ENCODE measurements at regions not wholly inside any gene's neighbourhood (a gene's known extent, or its start where the extent isn't known, plus 50 kb on each side); places are given as distances from the start of the nearest gene placed in this dataset.

GRCh38 chr1:235011599-235012435 lies 116.8 kb downstream of the TOMM20 start:
- H3K27ac ChIP-seq (ENCODE audit: extremely low read depth, low read depth, low read length): peak overlapping the region; percentile 42; the same call in 2 of the 3 replicates
- peaks cover 11 to 17% of the 10 kb centered on the region in 2 experiments for H3K4me1 ChIP-seq (replicated peaks in 1 of 2; ENCODE audit: control insufficient read depth in 2 of 2, insufficient read depth in 2 of 2, low read length in 2 of 2)
- in situ Hi-C loops (cut with MboI) (no loop called here), intact Hi-C loops (cut with micrococcal nuclease) (no loop called here)
- no peaks in the 10 kb centered on the region for H3K79me2 ChIP-seq (ENCODE audit: control insufficient read depth, insufficient read depth, low read length)
- FAIRE-seq (peak; percentile 94), DNase-seq (ENCODE audit: extremely low read depth in 1 of 4, low spot score in 3 of 4) (peak; percentile 72 to 88 (median 74)), ATAC-seq (peak; percentile 94)
- H3K36me3 ChIP-seq (ENCODE audit: control insufficient read depth, insufficient read depth, low read length): no peaks in the 10 kb centered on the region
- H3K27me3 ChIP-seq (ENCODE audit: control insufficient read depth in 2 of 2, insufficient read depth in 2 of 2, low read length in 2 of 2): no peaks in the 10 kb centered on the region
- no peak overlapping the region for H3K4me3 ChIP-seq
- 13% methylated on average over 22 of the region's 22 CpGs for WGBS (ENCODE audit: insufficient coverage, low coverage, missing lambda C conversion rate)
- H3K9me1 ChIP-seq (ENCODE audit: control insufficient read depth, insufficient read depth, low read length): no peaks in the 10 kb centered on the region
- H4K20me1 ChIP-seq (replicated peaks; ENCODE audit: control insufficient read depth, insufficient read depth, low read length): no peaks in the 10 kb centered on the region
- no peaks in the 10 kb centered on the region for H3K9me3 ChIP-seq (replicated peaks; ENCODE audit: control insufficient read depth, insufficient read depth, low read depth, low read length)
- CTCF ChIA-PET (ENCODE audit: low intra/inter-chr PET ratio): no interaction called here
- H3K4me2 ChIP-seq (ENCODE audit: insufficient read depth, low read length): peak overlapping the region; percentile 38
- POLR2A ChIA-PET: interaction anchor here (0.6 to 1.8 kb wide), 7 partner anchors 9 to 592 kb away, joined by 3 to 5 read pairs (median 3); no protein-coding TSS in a partner anchor
- peak overlapping the region; percentile 18 to 53; a peak in 2 of 4 replicates for H3K9ac ChIP-seq (ENCODE audit: insufficient read depth in 1 of 2, low read depth in 2 of 2, low read length in 2 of 2)
- H2AFZ ChIP-seq (ENCODE audit: low read depth, low read length): peak overlapping the region; percentile 58
- no TSS peak for BruUV-seq (replicated peaks)
- TF ChIP-seq E2F5 (CRISPR knock-in tag; IDR thresholded peaks at IDR 0.05): peak; percentile 79; the same call in 1 of the 2 replicates
- TF ChIP-seq ZBTB49 (CRISPR knock-in tag; IDR thresholded peaks at IDR 0.05; ENCODE audit: borderline replicate concordance): no peak
- no peak for TF ChIP-seq PCBP2 (IDR thresholded peaks at IDR 0.05; ENCODE audit: low read depth, low read length, poor library complexity, severe bottlenecking)
- no peak for TF ChIP-seq SAP30 (IDR thresholded peaks at IDR 0.05; ENCODE audit: borderline replicate concordance, insufficient read depth, low read depth, low read length, poor library complexity, severe bottlenecking)
- TF ChIP-seq HDAC3 (IDR thresholded peaks at IDR 0.05; ENCODE audit: borderline replicate concordance, partially characterized antibody): no peak
- no peak for TF ChIP-seq DNMT1 (IDR thresholded peaks at IDR 0.05)
- TF ChIP-seq SUPT5H (IDR thresholded peaks at IDR 0.05): no peak
- no peak for TF ChIP-seq ZNF384 (IDR thresholded peaks at IDR 0.05; ENCODE audit: low read depth, low read length)
- no peak for TF ChIP-seq PATZ1 (CRISPR knock-in tag; IDR thresholded peaks at IDR 0.05; ENCODE audit: borderline replicate concordance)
- TF ChIP-seq NR4A1 (CRISPR knock-in tag; IDR thresholded peaks at IDR 0.05): peak; percentile 83; the same call in 1 of the 2 replicates
- TF ChIP-seq NR4A1 (tag; IDR thresholded peaks at IDR 0.05): no peak
- TF ChIP-seq ZBTB26 (CRISPR knock-in tag; IDR thresholded peaks at IDR 0.05): no peak
- no peak for TF ChIP-seq E2F4 (CRISPR knock-in tag; IDR thresholded peaks at IDR 0.05; ENCODE audit: low read depth)

Data from K562 (cell line).